ENCODE measurements at regions not wholly inside any gene's neighbourhood (a gene's known extent, or its start where the extent isn't known, plus 50 kb on each side); places are given as distances from the start of the nearest gene placed in this dataset.

- Histone ChIP-seq H3K4me1 (ENCODE audit: control insufficient read depth, insufficient read depth, low read length, poor library complexity, severe bottlenecking) (no peaks in the 10 kb centered on the region), H3K9me3 (ENCODE audit: control insufficient read depth in 2 of 2, low read length in 2 of 2) (no peaks in the 10 kb centered on the region), H3K4me3 (ENCODE audit: low read depth, low read length) (no peak overlapping the region), H3K36me3 (ENCODE audit: control insufficient read depth, insufficient read depth, low read length) (no peaks in the 10 kb centered on the region), H3K27me3 (ENCODE audit: control insufficient read depth, insufficient read depth, low read length) (no peaks in the 10 kb centered on the region), H3K27ac (ENCODE audit: insufficient read depth, low read length, poor library complexity, severe bottlenecking) (no peak overlapping the region)
- Mint-ChIP-seq H3K9me3 (peaks cover 0 to 2% (median 0%) of the 10 kb centered on the region in 7 donors), H3K4me1 (no peaks in the 10 kb centered on the region), H3K27me3 (peaks cover 7% of the 10 kb centered on the region), H3K27ac (no peak overlapping the region), H3K36me3 (no peaks in the 10 kb centered on the region), H3K4me3 (no peak overlapping the region)
- DNase-seq: no peak
- no peak for ATAC-seq (ENCODE audit: low read depth in 2 of 2)
Measured at GRCh38 chr4:56156141-56156540, 207.4 kb downstream of the CEP135 start.

DNA sequence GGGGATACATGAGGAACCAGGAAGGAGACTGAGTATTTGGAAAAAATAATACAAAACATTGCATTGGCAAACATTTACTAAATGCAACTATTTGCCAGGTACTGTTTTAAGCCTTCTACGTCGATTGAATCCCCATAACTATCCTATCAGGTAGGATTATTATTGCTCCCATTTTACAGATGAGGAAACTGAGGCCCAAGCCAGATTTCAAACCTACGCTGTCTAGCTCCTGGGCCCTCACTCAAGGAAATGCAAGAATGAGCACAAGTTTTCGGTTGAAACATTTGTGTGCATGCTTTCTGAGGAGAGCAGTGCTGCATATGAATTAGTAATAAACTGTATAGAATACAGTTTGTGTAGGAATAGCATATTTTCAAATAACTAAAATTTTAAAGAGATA, 206.7 kb downstream of the CEP135 start:
- H3K4me3 Mint-ChIP-seq: no peak overlapping the region
- ATAC-seq (ENCODE audit: low read depth in 2 of 2): no peak
- no peak overlapping the region for H3K27ac Mint-ChIP-seq
- Histone ChIP-seq H3K9me3 (ENCODE audit: control insufficient read depth in 2 of 2, low read length in 2 of 2) (no peaks in the 10 kb centered on the region), H3K4me3 (ENCODE audit: low read depth, low read length) (no peak overlapping the region), H3K27ac (ENCODE audit: insufficient read depth, low read length, poor library complexity, severe bottlenecking) (no peak overlapping the region), H3K36me3 (ENCODE audit: control insufficient read depth, insufficient read depth, low read length) (no peaks in the 10 kb centered on the region), H3K4me1 (ENCODE audit: control insufficient read depth, insufficient read depth, low read length, poor library complexity, severe bottlenecking) (no peaks in the 10 kb centered on the region), H3K27me3 (ENCODE audit: control insufficient read depth, insufficient read depth, low read length) (no peaks in the 10 kb centered on the region)
- H3K4me1 Mint-ChIP-seq: no peaks in the 10 kb centered on the region
- DNase-seq: no peak
- H3K27me3 Mint-ChIP-seq: peaks cover 7% of the 10 kb centered on the region
- peaks cover 0 to 2% (median 0%) of the 10 kb centered on the region in 7 donors for H3K9me3 Mint-ChIP-seq
- no peaks in the 10 kb centered on the region for H3K36me3 Mint-ChIP-seq

- no peaks in the 10 kb centered on the region for H3K36me3 ChIP-seq (ENCODE audit: control insufficient read depth, insufficient read depth, low read length)
- H3K36me3 Mint-ChIP-seq: no peaks in the 10 kb centered on the region
- peaks cover 3% of the 10 kb centered on the region for H3K27me3 ChIP-seq (ENCODE audit: control insufficient read depth, insufficient read depth, low read length)
- H3K9me3 ChIP-seq (ENCODE audit: control insufficient read depth in 2 of 2, low read length in 2 of 2): no peaks in the 10 kb centered on the region
- peaks cover 0 to 2% (median 0%) of the 10 kb centered on the region in 7 donors for H3K9me3 Mint-ChIP-seq
- no peak overlapping the region for H3K27ac ChIP-seq (ENCODE audit: insufficient read depth, low read length, poor library complexity, severe bottlenecking)
- DNase-seq (no peak), ATAC-seq (ENCODE audit: low read depth in 2 of 2) (no peak)
- peaks cover 5% of the 10 kb centered on the region for H3K27me3 Mint-ChIP-seq
- no peak overlapping the region for H3K4me3 ChIP-seq (ENCODE audit: low read depth, low read length)
- no peak overlapping the region for H3K4me3 Mint-ChIP-seq
- no peak overlapping the region for H3K27ac Mint-ChIP-seq
- H3K4me1 ChIP-seq (ENCODE audit: control insufficient read depth, insufficient read depth, low read length, poor library complexity, severe bottlenecking): no peaks in the 10 kb centered on the region
- no peaks in the 10 kb centered on the region for H3K4me1 Mint-ChIP-seq
Measured at GRCh38 chr4:56149591-56149990, 200.8 kb downstream of the CEP135 start.

DNA sequence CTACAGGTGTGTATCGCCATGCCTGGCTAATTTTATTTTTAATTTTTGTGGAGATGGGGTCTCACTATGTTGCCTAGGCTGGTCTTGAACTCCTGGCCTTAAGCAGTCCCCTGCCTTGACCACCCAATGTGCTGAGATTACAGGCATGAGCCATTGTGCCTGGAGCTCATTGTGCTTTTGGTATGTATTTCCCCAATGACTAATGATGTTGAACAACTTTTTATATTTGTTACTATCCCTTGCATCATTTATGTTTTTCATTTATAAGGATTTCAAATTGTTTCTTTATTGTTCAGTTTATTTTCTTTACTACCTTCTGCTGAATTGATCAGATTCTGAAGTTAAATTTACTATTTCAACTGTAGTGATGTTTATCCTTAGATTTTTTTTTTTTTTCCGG, 199.7 kb downstream of the CEP135 start:
- DNase-seq (no peak), ATAC-seq (ENCODE audit: low read depth in 2 of 2) (no peak)
- no peak overlapping the region for H3K4me3 Mint-ChIP-seq
- Histone ChIP-seq H3K27ac (ENCODE audit: insufficient read depth, low read length, poor library complexity, severe bottlenecking) (no peak overlapping the region), H3K4me3 (ENCODE audit: low read depth, low read length) (no peak overlapping the region), H3K9me3 (ENCODE audit: control insufficient read depth in 2 of 2, low read length in 2 of 2) (no peaks in the 10 kb centered on the region), H3K36me3 (ENCODE audit: control insufficient read depth, insufficient read depth, low read length) (no peaks in the 10 kb centered on the region), H3K27me3 (ENCODE audit: control insufficient read depth, insufficient read depth, low read length) (peaks cover 3% of the 10 kb centered on the region), H3K4me1 (ENCODE audit: control insufficient read depth, insufficient read depth, low read length, poor library complexity, severe bottlenecking) (no peaks in the 10 kb centered on the region)
- H3K36me3 Mint-ChIP-seq: no peaks in the 10 kb centered on the region
- no peaks in the 10 kb centered on the region for H3K9me3 Mint-ChIP-seq
- H3K4me1 Mint-ChIP-seq: no peaks in the 10 kb centered on the region
- H3K27ac Mint-ChIP-seq: no peak overlapping the region
- H3K27me3 Mint-ChIP-seq: peaks cover 9% of the 10 kb centered on the region

DNA sequence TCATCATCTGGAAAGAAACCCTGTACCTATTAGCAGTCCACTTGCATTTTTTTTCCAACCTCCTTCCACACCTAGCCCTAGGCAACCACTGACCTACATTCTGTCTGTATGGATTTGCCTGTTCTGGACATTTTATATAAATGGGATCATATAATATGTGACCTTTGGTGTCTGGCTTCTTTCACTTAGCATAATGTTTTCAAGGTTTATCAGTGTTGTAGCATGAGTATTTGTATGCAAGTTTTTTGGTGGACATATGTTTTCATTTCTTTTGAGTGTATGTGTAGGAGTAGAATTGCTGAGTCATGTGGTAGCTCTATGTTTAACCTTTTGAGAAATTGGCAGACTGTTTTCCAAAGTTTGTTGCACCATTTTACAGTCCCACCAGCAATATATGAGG, 198.6 kb downstream of the CEP135 start:
- Histone ChIP-seq H3K27ac (ENCODE audit: insufficient read depth, low read length, poor library complexity, severe bottlenecking) (no peak overlapping the region), H3K36me3 (ENCODE audit: control insufficient read depth, insufficient read depth, low read length) (no peaks in the 10 kb centered on the region), H3K27me3 (ENCODE audit: control insufficient read depth, insufficient read depth, low read length) (peaks cover 3% of the 10 kb centered on the region), H3K4me1 (ENCODE audit: control insufficient read depth, insufficient read depth, low read length, poor library complexity, severe bottlenecking) (no peaks in the 10 kb centered on the region), H3K4me3 (ENCODE audit: low read depth, low read length) (no peak overlapping the region), H3K9me3 (ENCODE audit: control insufficient read depth in 2 of 2, low read length in 2 of 2) (no peaks in the 10 kb centered on the region)
- H3K9me3 Mint-ChIP-seq: no peaks in the 10 kb centered on the region
- H3K4me3 Mint-ChIP-seq: no peak overlapping the region
- no peak overlapping the region for H3K27ac Mint-ChIP-seq
- no peak for DNase-seq
- H3K36me3 Mint-ChIP-seq: no peaks in the 10 kb centered on the region
- H3K4me1 Mint-ChIP-seq: no peaks in the 10 kb centered on the region
- peaks cover 9% of the 10 kb centered on the region for H3K27me3 Mint-ChIP-seq
- ATAC-seq (ENCODE audit: low read depth in 2 of 2): no peak

- Mint-ChIP-seq H3K27me3 (peaks cover 9% of the 10 kb centered on the region), H3K4me1 (no peaks in the 10 kb centered on the region), H3K27ac (no peak overlapping the region), H3K36me3 (no peaks in the 10 kb centered on the region), H3K9me3 (no peaks in the 10 kb centered on the region), H3K4me3 (no peak overlapping the region)
- ATAC-seq (ENCODE audit: low read depth in 2 of 2) (no peak), DNase-seq (no peak)
- Histone ChIP-seq H3K9me3 (ENCODE audit: control insufficient read depth in 2 of 2, low read length in 2 of 2) (no peaks in the 10 kb centered on the region), H3K27me3 (ENCODE audit: control insufficient read depth, insufficient read depth, low read length) (peaks cover 3% of the 10 kb centered on the region), H3K4me3 (ENCODE audit: low read depth, low read length) (no peak overlapping the region), H3K27ac (ENCODE audit: insufficient read depth, low read length, poor library complexity, severe bottlenecking) (no peak overlapping the region), H3K36me3 (ENCODE audit: control insufficient read depth, insufficient read depth, low read length) (no peaks in the 10 kb centered on the region), H3K4me1 (ENCODE audit: control insufficient read depth, insufficient read depth, low read length, poor library complexity, severe bottlenecking) (no peaks in the 10 kb centered on the region)
Measured at GRCh38 chr4:56146956-56147355, 198.2 kb downstream of the CEP135 start.

GRCh38 chr4:56142088-56142487, 193.3 kb downstream of the CEP135 start:
- Mint-ChIP-seq H3K36me3 (no peaks in the 10 kb centered on the region), H3K9me3 (no peaks in the 10 kb centered on the region), H3K27me3 (peaks cover 13% of the 10 kb centered on the region), H3K27ac (no peak overlapping the region), H3K4me3 (no peak overlapping the region), H3K4me1 (no peaks in the 10 kb centered on the region)
- no peaks in the 10 kb centered on the region for H3K9me3 ChIP-seq (ENCODE audit: control insufficient read depth in 2 of 2, low read length in 2 of 2)
- H3K36me3 ChIP-seq (ENCODE audit: control insufficient read depth, insufficient read depth, low read length): no peaks in the 10 kb centered on the region
- H3K4me3 ChIP-seq (ENCODE audit: low read depth, low read length): no peak overlapping the region
- ATAC-seq (ENCODE audit: low read depth in 2 of 2) (no peak), DNase-seq (no peak)
- no peak overlapping the region for H3K27ac ChIP-seq (ENCODE audit: insufficient read depth, low read length, poor library complexity, severe bottlenecking)
- H3K4me1 ChIP-seq (ENCODE audit: control insufficient read depth, insufficient read depth, low read length, poor library complexity, severe bottlenecking): no peaks in the 10 kb centered on the region
- no peaks in the 10 kb centered on the region for H3K27me3 ChIP-seq (ENCODE audit: control insufficient read depth, insufficient read depth, low read length)

DNA sequence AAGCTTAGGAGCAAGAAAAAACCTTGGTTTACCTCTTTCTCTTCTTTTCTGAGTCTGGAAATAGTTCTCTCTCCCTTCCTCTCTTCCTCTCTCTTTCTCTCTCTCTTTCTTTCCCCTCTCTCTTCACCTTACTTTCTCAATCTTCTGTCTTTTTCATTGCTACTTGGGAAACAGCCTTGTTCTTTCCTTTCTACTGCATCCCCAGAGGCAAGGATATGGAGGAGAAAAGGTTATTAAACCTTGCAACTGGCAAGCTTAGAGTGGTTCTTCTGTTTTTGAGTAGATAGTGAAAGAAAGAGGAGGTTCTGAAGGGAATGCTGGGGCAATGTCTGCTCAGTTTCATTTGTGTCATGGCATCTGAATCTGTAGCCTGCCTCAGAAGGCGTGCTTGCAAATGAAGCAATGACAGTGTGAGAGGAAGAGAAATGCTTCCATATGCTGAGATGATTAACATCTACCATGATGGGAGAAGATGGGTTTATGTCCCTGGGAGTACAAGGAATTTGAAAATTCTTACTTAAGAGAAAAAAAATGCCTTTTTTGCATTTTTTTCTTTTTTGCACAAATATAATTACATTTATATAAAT, 190.6 kb downstream of the CEP135 start:
- no peak for ATAC-seq (ENCODE audit: low read depth in 2 of 2)
- Histone ChIP-seq H3K9me3 (ENCODE audit: control insufficient read depth in 2 of 2, low read length in 2 of 2) (no peaks in the 10 kb centered on the region), H3K27ac (ENCODE audit: insufficient read depth, low read length, poor library complexity, severe bottlenecking) (no peak overlapping the region), H3K4me1 (ENCODE audit: control insufficient read depth, insufficient read depth, low read length, poor library complexity, severe bottlenecking) (no peaks in the 10 kb centered on the region), H3K36me3 (ENCODE audit: control insufficient read depth, insufficient read depth, low read length) (no peaks in the 10 kb centered on the region), H3K4me3 (ENCODE audit: low read depth, low read length) (no peak overlapping the region), H3K27me3 (ENCODE audit: control insufficient read depth, insufficient read depth, low read length) (no peaks in the 10 kb centered on the region)
- Mint-ChIP-seq H3K36me3 (no peaks in the 10 kb centered on the region), H3K9me3 (no peaks in the 10 kb centered on the region), H3K27ac (no peak overlapping the region), H3K4me3 (no peak overlapping the region), H3K27me3 (peaks cover 16% of the 10 kb centered on the region), H3K4me1 (no peaks in the 10 kb centered on the region)
- DNase-seq: no peak

All from CD4-positive, CD25-positive, alpha-beta regulatory T cell (primary cell).